HG03039 (cell line): ENCODE measurements at regions not wholly inside any gene's neighbourhood (a gene's known extent, or its start where the extent isn't known, plus 50 kb on each side); places are given as distances from the start of the nearest gene placed in this dataset.

Experiments used
- ATAC-seq: cut with Tn5 transposase; IDR thresholded peaks from one replicate; pipeline ENCODE4 v1.9.1; 2021; ENCODE audit warnings: mild to moderate bottlenecking, moderate library complexity; ENCODE audit not compliant: unreplicated experiment

GRCh38 chr15:35320158-35320780, 225.7 kb downstream of the DPH6 start:
- ATAC-seq = no peak

DNA sequence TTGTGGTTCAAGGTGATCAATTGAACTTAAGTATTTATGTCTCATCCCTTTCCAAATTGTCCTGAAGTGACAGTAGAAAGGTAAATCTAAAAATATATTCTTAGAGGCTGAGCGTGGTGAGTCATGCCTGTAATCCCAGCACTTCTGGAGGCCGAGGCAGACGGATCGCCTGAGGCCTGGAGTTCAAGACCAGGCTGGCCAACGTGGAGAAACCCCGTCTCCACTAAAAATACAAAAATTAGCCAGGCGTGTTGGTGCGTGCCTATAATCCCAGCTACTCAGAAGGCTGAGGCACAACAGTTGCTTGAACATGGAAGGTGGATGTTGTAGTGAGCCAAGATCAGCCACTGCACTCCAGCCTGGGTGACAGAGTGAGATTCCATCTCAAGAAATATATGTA, 226.6 kb downstream of the DPH6 start:
- no peak for ATAC-seq

DNA sequence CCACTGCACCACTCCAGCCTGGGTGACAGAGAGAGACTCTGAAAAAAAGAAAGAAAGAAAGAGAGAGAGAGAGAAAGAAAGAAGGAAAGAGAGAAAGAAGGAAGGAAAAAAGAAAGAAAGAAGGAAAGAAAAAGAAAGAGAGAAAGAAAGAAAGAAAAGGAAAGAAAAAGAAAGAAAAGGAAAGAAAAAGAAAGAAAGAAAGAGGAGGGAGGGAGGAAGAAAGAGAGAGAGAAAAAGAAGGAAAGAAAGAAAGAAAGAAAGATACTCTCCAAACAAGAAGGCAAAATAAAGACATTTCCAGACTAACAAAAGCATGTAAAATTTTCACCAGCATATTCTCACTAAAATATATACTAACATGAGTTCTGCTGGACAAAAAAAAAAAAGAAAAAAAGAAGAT, 228.7 kb downstream of the DPH6 start:
- no peak for ATAC-seq

DNA sequence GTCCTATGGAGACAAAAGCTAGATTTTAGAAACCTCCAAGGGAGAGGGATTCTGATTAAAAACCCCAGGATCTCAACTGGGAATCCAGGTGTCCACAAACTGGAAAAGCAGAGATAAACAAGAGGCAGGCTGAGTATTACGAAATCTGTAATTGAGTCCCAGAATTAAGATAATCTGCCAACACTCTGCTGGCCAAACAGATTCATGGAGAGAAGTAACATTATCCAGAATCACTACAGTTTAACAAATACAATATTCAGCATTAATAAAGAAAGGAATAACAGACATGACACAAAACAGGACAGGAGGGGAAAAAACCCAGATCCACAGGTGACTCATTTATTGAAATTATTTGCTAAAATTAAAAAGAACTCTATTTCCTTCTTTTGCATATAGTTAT, 227.2 kb upstream of the NANOGP8 start:
- ATAC-seq = no peak

- no peak for ATAC-seq
Measured at GRCh38 chr15:35311615-35312014, 226.5 kb upstream of the NANOGP8 start.

GRCh38 chr15:35309886-35310285, 224.8 kb upstream of the NANOGP8 start:
- no peak for ATAC-seq

DNA sequence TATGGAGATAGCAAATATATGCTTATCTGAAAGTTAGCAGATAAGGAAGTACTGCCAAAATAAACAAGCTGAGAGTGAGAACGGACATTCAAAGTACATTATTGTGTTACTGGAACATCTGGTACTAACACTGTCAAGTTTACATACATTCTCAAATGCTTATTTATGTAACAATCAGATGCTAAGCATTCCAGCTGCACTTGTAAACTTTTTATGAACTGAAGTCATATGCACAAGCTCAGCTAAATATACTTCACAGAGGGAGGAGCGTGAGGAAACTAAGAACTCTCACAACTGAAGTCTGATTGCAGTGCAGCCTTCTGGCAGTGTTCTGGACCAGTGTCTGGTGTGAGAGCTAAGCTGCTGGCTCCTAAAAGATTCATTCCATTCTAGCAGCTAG, 223.7 kb upstream of the NANOGP8 start:
- ATAC-seq = no peak

- ATAC-seq = no peak
Measured at GRCh38 chr15:35307676-35308075, 222.6 kb upstream of the NANOGP8 start.

GRCh38 chr15:35307026-35307425, 221.9 kb upstream of the NANOGP8 start:
- no peak for ATAC-seq

- ATAC-seq = no peak
Measured at GRCh38 chr15:35306361-35306981, 221.4 kb upstream of the NANOGP8 start.

GRCh38 chr15:35305946-35306345, 220.9 kb upstream of the NANOGP8 start:
- no peak for ATAC-seq

DNA sequence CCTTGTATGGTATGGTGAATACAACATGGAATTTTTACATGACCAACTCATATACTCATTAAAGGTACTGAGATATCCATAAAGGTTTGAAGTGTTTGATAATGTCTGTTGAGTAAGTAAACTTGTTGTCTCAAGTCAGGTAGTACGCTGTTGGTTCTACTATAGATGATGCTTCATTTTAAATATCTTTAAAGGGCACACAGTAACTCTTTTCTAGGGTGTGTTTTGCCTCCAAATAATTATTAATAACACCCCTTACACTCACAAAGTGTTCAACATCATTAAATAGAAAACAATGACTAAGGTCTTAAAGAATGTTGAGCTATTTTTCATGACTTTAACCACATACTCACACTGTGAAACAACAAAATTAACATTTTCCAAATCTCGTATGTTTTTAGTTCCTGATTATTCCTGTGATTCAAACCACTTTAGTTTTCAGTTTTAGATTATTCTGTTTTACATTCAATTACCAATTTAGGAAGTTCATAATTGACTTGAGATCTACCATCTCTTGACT, 220.0 kb upstream of the NANOGP8 start:
- no peak for ATAC-seq

DNA sequence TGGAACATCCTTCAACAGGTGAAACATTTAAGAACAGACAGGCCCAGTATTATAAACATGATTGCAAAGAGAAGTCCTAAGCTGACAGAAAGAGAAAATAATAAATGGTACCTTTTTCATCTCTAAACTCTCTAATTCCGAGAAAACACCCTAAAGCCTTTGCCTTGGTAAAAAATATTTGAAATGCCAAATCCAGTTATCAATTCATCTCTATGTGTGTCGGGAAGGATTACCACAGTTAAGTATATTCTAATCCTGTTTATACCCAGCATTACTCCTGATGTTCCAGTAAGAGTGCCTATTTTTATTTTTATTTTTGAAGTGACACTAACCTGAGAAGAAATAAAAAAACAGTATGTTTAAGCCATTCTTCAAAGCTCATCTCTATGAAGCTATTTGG, 219.3 kb upstream of the NANOGP8 start:
- ATAC-seq = no peak

DNA sequence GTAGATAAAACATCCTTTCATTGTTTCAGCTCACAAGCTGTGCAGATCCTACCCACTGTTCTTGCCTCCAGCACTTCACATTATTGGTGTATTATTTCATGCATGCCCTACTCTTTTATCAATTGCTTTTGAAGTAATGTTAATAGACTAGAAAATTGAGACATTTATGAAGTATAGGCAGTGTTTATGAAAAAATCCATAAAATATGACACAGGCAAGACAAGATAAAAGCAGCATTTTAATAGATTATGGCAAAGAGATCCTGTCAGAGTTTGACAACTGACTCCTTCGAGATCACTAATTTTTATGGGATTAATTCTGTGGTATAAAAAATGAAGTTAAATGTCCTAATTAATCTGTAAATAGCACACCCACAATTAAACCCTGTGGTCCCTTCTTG, 217.2 kb upstream of the NANOGP8 start:
- ATAC-seq = no peak

- no peak for ATAC-seq
Measured at GRCh38 chr15:35301088-35301487, 216.0 kb upstream of the NANOGP8 start.

DNA sequence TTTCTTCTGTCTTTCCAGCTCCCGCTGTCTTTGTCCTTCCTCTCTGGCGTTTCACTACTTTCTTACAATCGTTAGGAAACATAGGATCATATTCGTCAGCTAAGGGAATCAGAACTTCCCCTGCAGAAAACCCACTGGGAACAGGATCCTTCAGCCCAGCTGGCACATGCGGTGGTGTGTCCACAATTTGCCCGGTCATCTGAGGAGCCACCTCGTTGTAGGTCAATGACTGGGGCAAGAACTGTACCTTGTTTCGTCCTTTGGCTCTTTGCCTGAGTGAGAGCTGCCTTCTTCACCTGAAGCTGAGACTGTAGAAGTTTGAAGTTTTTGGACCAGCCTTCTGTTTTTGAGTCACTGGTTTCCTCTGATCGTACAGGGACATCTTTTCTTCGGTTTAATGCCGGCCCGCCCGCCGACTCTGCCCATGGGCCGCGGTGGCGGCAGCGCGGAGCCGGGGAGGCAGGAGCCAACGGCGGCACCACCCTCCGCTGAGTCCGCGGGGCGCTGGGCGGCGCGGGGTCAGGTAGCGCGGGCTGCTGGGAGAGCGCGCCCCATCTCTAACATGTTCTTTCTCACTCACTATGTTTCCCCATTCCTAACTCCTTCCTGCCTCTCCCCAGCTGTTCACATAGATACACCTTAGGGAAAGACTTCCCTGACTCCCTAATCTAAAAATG, 214.1 kb upstream of the NANOGP8 start:
- no peak for ATAC-seq

DNA sequence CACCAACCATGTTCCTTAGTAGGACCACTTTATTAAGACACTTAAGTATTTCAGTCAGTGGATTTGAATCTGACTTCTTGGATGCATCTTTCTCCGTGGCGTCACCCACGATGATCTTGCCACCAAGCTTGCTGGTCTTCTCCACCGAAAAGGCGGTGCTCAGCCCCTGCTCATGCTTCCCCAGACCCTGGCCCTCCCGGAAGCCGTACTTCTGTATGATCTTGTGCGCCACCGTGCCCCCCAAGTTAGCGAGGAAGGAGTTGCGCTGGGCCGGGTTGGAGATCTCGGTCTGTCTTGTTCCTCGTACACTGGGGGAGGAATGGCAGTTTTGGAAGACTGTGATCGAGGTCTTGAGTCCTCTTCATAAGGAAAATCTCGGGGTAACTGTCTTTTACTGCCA, 213.4 kb upstream of the NANOGP8 start:
- no peak for ATAC-seq

DNA sequence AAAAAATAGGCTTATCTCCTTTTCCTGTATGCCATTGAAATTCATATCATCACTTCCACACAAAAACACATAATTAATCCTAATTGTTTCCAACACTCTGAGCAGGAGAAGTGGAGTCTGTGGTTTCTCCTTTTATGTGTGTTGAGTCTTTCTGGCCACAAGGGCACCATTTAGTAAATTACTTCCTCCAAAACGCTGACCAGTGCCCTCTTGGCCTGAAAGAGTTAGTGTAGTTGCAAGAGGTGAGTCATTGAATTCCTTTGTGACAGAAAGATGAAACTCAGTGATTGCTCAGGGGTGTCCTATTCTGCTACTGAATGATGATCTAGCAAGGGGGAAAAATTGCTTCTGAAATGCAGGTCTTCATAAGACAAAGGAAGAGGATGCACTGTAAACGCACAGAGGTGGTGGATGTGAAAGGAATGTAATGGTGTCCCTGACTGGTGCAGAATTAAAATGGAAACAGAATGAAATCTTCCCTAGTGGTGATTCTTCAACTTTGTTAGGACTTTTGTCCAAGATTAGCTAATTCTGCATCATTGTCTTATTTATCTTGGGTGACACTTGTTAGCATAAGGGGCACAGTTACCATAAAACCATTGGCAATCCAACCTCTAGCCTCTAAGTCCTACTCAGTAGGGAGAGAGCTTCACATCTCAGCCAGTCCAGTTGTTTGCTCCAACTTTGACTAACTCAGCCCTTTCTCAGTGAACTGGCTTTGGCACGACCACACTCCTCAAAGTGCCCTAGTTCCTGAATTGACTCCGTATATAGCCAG, 208.4 kb upstream of the NANOGP8 start:
- ATAC-seq = no peak

GRCh38 chr15:35290301-35290721, 205.2 kb upstream of the NANOGP8 start:
- no peak for ATAC-seq

- ATAC-seq = no peak
Measured at GRCh38 chr15:35289024-35289617, 204.0 kb upstream of the NANOGP8 start.

DNA sequence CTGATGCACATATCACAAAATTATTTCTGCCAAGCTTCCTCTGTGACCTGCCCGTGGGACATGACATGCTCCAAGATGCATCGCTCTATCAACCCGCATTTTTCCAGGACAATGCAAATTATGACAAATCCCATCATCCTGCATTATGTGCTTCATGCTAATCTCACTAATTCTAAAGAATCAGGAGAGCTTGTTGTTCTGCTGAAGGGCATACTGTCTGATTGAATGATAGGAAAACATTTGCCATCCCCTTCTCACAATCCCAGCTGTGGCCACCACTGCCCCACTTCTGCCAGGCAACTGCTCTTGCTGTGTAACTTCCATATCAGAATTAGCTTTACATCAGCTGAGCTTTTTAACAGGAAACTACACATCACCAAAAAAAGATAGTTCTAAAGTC, 203.5 kb upstream of the NANOGP8 start:
- ATAC-seq = no peak
